ENCODE measurements at regions not wholly inside any gene's neighbourhood (a gene's known extent, or its start where the extent isn't known, plus 50 kb on each side); places are given as distances from the start of the nearest gene placed in this dataset.

DNA sequence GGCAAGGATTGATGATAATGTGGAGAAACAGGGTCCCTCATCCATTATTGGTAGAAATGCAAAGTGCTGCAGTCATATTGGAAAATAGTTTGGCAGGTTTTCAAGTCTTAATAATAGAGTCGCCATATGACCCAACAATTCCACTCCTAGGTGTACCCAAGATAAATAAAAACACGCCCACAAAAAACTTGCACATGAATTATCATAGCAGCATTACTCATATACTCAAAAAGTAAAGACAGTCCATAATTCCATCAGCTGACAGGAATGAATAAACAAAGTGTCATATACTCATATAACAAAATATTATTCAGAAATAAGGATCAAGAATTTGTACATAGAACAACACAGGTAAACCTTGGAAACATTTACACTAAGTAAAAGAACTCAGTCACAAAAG is 242.9 kb upstream of the FTMT start:
- POLR2A ChIA-PET: no interaction called here
- H3K9ac ChIP-seq (ENCODE audit: low read length): no peak overlapping the region

GRCh38 chr5:121624035-121624434 is 227.6 kb upstream of the FTMT start:
- H3K4me1 ChIP-seq (ENCODE audit: control insufficient read depth in 2 of 2, insufficient read depth in 2 of 2, low read length in 2 of 2): no peaks in the 10 kb centered on the region
- TF ChIP-seq CTCF (IDR thresholded peaks at IDR 0.05): no peak
- no peak for TF ChIP-seq EZH2 (IDR thresholded peaks at IDR 0.05; ENCODE audit: borderline replicate concordance, insufficient read depth, low read depth, low read length, poor library complexity, severe bottlenecking)
- Mint-ChIP-seq H3K27me3 (no peaks in the 10 kb centered on the region), H3K4me3 (no peak overlapping the region), H3K27ac (no peak overlapping the region), H3K9me3 (ENCODE audit: insufficient read depth) (no peaks in the 10 kb centered on the region), H3K4me1 (no peaks in the 10 kb centered on the region)
- no peaks in the 10 kb centered on the region for H3K36me3 ChIP-seq (replicated peaks in 1 of 2; ENCODE audit: control extremely low read depth in 1 of 2, control insufficient read depth in 1 of 2, extremely low read depth in 1 of 2, insufficient read depth in 2 of 2, low read length in 1 of 2)
- H3K4me2 ChIP-seq (replicated peaks; ENCODE audit: low read depth, low read length, poor library complexity, severe bottlenecking): no peak overlapping the region
- no CpG with 5 or more reads among the region's 2 CpGs for WGBS (ENCODE audit: insufficient coverage)
- H3K27me3 ChIP-seq (replicated peaks in 1 of 4; ENCODE audit: control extremely low read depth in 1 of 4, control insufficient read depth in 3 of 4, insufficient read depth in 4 of 4, low read length in 3 of 4): no peaks in the 10 kb centered on the region
- ChIA-PET POLR2A (no interaction called here), CTCF (no interaction called here)
- ATAC-seq (ENCODE audit: low read depth) (no peak), DNase-seq (no peak)
- no peak overlapping the region for H2AFZ ChIP-seq (ENCODE audit: insufficient read depth, low read depth, low read length, poor library complexity, severe bottlenecking)
- H3K79me2 ChIP-seq (ENCODE audit: control insufficient read depth, insufficient read depth, low read length): no peaks in the 10 kb centered on the region
- intact Hi-C loops (cut with micrococcal nuclease): no loop called here
- no peaks in the 10 kb centered on the region for H3K9me3 ChIP-seq (ENCODE audit: control extremely low read depth in 1 of 3, control insufficient read depth in 2 of 3, insufficient read depth in 1 of 3, low read length in 2 of 3)
- H3K27ac ChIP-seq (ENCODE audit: low read length in 2 of 2): no peak overlapping the region
- no peaks in the 10 kb centered on the region for H4K20me1 ChIP-seq (ENCODE audit: control insufficient read depth, insufficient read depth, low read length, poor library complexity, severe bottlenecking)
- no peak overlapping the region for H3K4me3 ChIP-seq (ENCODE audit: control extremely low read depth in 1 of 5, extremely low read depth in 1 of 5, insufficient read depth in 1 of 5, low read depth in 2 of 5, low read length in 4 of 5)
- H3K9ac ChIP-seq (ENCODE audit: low read length): no peak overlapping the region

More for the DNA sequence above, 242.9 kb upstream of the FTMT start:
- Mint-ChIP-seq H3K9me3 (ENCODE audit: insufficient read depth) (peaks cover 12% of the 10 kb centered on the region), H3K27ac (no peak overlapping the region), H3K4me3 (no peak overlapping the region), H3K27me3 (no peaks in the 10 kb centered on the region), H3K4me1 (no peaks in the 10 kb centered on the region)
- WGBS (ENCODE audit: insufficient coverage): no CpG with 5 or more reads among the region's 2 CpGs
- H3K9me3 ChIP-seq (ENCODE audit: control extremely low read depth in 1 of 3, control insufficient read depth in 2 of 3, insufficient read depth in 1 of 3, low read length in 2 of 3): no peaks in the 10 kb centered on the region
- no peaks in the 10 kb centered on the region for H4K20me1 ChIP-seq (ENCODE audit: control insufficient read depth, insufficient read depth, low read length, poor library complexity, severe bottlenecking)
- ATAC-seq (ENCODE audit: low read depth): no peak
- TF ChIP-seq EZH2 (IDR thresholded peaks at IDR 0.05; ENCODE audit: borderline replicate concordance, insufficient read depth, low read depth, low read length, poor library complexity, severe bottlenecking) (no peak), CTCF (IDR thresholded peaks at IDR 0.05) (no peak)
- H3K4me3 ChIP-seq (ENCODE audit: control extremely low read depth in 1 of 5, extremely low read depth in 1 of 5, insufficient read depth in 1 of 5, low read depth in 2 of 5, low read length in 4 of 5): no peak overlapping the region
- CTCF ChIA-PET: no interaction called here
- intact Hi-C loops (cut with micrococcal nuclease): no loop called here
- no peak overlapping the region for H2AFZ ChIP-seq (ENCODE audit: insufficient read depth, low read depth, low read length, poor library complexity, severe bottlenecking)
- no peaks in the 10 kb centered on the region for H3K27me3 ChIP-seq (replicated peaks in 1 of 4; ENCODE audit: control extremely low read depth in 1 of 4, control insufficient read depth in 3 of 4, insufficient read depth in 4 of 4, low read length in 3 of 4)
- no peak overlapping the region for H3K4me2 ChIP-seq (replicated peaks; ENCODE audit: low read depth, low read length, poor library complexity, severe bottlenecking)
- H3K27ac ChIP-seq (ENCODE audit: low read length in 2 of 2): no peak overlapping the region
- no peaks in the 10 kb centered on the region for H3K4me1 ChIP-seq (ENCODE audit: control insufficient read depth in 2 of 2, insufficient read depth in 2 of 2, low read length in 2 of 2)
- no peaks in the 10 kb centered on the region for H3K36me3 ChIP-seq (replicated peaks in 1 of 2; ENCODE audit: control extremely low read depth in 1 of 2, control insufficient read depth in 1 of 2, extremely low read depth in 1 of 2, insufficient read depth in 2 of 2, low read length in 1 of 2)
- DNase-seq: no peak
- no peaks in the 10 kb centered on the region for H3K79me2 ChIP-seq (ENCODE audit: control insufficient read depth, insufficient read depth, low read length)

All from B cell (primary cell).